ENCODE measurements at regions not wholly inside any gene's neighbourhood (a gene's known extent, or its start where the extent isn't known, plus 50 kb on each side); places are given as distances from the start of the nearest gene placed in this dataset.

DNA sequence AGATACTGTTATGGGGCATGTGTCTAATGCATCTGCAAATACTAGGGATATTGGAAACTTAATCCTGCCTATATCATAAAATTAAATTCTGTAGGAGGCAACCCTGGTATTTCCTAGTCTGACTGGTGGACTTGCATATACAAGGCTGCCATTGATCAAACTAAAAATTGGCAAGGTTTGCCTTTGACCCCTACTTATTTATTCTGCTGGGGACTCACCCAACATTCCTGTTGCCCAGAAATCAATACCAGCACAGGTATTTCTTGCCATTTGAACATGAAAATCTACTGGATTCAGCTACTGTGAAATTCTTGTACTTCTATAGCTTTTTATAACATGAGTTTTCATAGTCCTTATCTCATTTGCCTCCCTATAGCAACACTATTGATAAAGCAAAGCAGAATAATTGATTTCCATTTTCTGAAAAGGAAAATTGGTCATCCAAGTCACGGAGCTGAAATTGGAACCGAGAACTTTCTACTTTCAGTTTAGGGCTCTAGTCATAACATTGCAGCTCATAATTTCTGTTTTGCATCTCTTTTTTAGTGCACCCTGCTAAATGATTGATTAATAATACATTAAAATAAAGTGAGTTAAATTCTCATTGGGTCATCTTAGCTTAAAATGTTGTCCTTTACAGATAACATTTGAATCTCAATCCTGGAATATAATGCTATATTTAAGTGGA is 365.2 kb downstream of the MFSD1 start:
- no peak for DNase-seq (ENCODE audit: low read depth)

DNA sequence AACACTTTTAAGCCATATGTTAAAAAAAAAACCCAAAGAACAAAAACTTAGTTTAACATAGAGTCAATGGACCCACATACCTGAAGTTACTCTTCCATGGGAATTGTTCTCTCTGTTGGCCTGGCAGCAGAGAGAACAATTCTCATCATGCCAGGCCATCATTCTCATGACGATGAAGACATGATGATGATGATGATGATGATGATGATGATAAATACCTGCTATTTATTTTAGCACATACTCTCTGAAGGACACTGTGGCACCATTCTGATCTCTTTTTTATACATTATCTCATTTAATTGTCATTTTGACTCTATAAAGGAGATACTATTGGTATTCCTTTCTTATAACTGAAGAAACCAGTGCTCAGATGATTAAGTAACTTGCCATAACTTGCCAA is 366.9 kb downstream of the MFSD1 start:
- DNase-seq (ENCODE audit: low read depth): no peak

DNA sequence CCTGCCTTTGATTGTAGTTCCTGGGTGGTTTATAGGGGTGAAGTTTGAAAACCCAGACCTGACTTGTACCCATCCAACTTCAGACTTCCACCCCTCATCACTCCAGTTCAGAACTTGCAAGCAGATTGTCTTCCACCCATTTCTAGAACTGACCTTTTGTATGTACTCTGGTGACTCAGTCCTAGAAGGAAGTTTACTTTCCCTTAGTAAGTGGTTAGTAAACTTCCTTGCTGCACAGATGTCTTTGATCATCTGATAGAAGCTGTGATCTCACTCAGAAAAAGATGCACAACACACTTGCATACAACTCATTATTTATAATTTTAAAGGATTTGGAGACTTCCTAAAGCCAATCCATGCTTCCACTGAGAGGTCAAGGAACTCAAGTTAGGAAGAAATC is 368.0 kb downstream of the MFSD1 start:
- DNase-seq (ENCODE audit: low read depth): peak; percentile 49

DNA sequence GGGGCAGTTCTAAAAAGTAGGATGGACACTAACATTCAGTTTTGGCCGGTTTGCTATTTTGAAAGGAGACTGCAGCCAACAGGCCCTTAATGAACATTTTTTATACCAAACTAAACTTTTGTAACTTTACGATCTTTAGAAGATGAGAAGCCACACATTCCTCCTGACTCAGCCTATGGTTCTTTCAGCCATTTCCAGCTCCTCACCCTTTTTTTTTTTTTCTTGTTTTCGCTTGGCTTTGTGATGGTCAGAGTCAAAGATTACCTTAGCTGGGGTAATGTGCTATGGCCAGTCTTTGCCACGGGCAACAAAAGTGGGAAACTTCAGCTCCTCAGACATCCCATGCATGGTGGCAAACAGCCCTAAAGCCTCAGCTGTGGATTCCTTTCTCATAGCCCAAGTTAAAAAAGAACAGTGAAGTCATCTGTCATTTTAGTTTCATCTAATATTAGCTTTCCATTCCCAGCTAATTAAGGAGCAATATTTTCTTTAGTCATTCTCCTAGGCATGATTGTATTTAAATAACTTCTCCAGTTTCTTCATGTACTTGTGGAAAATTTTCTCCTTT is 368.7 kb downstream of the MFSD1 start:
- DNase-seq (ENCODE audit: low read depth): peak; percentile 90

DNA sequence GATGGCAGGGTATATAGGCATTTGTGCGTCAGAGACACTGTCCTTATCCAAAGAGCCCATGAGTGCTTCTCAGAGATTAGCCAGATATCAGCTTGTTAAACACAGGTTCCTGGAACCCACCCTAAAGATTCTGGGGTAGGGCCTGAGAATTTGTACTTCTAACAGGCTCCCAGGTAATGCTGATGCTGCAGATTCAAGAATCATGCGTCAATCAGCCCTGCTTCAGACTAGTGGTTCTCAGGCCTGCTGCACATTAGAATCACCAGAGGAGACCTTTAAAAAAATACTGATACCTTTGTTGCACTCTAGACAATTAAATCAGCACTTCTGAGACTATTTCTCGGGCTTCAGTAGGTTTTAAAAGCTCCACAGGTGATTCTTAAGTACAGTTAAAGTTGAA is 369.5 kb downstream of the MFSD1 start:
- DNase-seq (ENCODE audit: low read depth): no peak

DNA sequence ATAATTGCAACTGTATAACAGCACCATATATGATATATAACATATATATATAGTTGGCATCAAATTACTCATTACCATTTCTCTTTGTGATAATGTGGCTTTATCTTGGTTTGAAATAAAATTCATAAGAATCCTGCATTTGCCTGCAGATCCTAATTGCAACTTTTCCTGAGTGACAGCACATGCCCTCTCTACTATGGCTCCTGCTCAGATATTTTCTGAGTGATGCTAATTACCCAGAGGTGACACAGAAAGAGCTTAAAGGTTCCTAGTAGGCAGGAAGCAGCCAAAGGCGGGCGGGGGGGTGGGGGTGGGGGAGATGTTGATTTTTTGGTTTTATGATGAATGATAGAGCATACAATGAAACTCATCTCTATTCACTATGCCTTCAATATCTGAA is 370.6 kb downstream of the MFSD1 start:
- no peak for DNase-seq (ENCODE audit: low read depth)

DNA sequence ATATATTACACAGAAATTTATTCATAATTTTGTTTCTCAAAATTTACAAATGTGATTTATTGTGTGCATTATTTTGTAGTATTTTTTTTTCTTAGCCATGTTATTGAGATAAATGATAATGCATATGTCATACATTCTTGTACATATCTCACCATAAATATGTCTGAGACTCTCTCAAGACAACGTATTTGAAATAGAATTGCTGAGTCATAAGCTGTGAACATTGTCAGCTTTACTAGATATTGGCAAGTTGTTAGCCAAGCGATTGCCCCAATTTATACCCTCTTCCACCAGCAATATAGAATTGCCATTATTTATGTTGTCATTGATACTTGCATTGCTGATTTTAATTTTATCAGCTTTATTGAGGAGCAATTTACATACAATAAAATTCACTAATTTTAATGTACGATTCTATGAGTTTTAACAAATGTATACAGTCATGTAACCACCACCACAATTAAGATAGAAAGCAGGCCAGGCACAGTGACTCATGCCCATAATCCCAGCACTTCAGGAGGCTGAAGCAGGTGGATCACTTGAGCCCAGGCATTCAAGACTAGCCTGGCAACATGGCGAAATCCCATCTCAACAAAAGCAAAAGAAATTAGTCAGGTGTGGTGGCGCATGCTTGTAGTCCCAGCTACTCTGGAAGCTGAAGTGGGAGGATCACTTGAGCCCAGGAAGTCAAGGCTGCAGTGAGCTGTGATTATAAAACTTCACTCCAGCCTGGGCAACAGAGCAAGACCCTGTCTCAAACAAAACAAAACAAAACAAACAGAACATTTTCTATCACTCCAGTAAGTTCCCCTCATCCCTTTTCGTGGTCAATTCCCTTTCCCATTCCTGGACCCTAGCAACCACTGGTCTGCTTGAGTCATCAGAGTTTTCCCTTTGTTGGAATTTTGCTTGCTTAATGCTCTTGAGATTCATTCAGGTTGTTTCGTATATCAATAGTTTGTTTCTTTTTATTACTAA is 373.1 kb downstream of the MFSD1 start:
- peak; percentile 58 for DNase-seq (ENCODE audit: low read depth)

DNA sequence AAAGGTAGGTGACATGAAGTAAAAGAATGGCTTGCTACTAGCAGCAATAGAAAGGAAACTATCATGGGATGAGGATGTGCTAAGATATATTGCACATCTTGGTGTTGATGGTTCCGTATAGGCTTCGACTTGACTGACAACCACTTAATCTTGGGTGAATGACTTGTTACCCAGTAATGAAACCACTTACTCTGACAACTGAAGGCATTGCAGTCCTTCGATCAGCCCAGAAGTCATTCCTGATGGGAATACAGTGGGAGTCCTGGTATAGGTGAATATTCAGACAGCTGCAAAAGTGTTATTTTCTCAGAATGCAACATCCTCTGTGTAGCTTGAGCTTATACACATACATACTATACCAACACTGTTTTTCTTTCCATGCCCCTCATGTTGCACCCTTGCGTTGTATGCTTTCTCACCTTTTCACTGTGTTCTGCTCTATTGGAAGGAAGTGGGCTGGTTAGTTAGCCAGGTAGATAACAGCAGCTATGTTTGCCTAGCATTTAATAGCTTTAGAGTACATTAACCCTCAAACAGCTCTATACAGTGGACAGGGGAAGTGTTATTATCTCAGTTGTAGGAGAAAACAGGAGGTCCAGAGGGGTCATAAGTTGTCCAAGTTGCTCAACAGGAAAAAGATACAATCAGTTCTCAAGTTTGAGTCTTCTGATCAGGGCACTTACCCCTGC is 376.5 kb downstream of the MFSD1 start:
- no peak for DNase-seq (ENCODE audit: low read depth)

DNA sequence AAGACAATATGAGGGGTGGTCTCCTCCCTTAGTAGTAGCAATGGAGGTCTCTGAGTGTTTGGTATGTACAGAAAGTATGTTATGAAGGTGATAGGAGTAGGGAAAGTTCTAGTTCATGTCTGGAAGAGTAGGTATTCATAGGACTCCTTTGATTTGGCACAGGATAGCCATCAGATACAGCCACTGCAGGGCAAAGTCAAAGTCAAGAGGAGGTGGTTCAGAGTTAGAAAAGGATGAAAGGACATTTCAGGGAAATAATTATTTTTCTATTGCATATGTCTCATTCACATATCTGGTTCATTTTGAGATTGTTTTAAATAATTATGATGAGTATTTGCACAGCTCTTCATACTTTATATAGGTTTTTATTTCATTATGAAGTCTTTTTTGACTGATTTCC is 381.1 kb downstream of the MFSD1 start:
- no peak for DNase-seq (ENCODE audit: low read depth)

DNA sequence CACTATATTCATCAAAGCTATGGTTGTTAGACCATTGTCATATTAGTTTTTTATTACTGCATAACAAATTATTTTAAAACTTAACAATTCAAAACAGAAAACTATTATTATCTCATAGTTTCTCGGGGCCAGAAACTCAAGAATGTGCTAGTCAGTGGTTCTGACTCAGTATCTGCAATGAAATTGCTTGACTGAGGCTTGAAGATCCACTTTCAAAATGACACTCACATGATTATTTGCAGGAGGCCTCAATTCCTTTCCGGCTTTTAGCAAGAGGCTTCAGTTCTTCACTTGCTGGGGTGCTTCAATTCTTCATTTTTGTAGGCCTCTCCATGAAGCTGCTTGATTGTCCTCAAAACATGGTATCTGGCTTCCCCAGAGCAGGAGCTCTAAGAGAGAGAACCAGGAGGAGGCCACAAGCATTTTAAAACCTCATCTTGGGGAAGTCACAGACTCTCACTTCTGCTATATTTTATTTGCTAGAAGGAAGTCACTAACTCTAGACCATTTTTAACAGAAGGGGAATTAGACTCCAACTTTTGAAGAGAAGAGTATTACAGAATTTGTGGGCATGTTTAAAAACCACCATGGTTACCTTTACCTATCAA is 383.7 kb downstream of the MFSD1 start:
- no peak for DNase-seq (ENCODE audit: low read depth)

DNA sequence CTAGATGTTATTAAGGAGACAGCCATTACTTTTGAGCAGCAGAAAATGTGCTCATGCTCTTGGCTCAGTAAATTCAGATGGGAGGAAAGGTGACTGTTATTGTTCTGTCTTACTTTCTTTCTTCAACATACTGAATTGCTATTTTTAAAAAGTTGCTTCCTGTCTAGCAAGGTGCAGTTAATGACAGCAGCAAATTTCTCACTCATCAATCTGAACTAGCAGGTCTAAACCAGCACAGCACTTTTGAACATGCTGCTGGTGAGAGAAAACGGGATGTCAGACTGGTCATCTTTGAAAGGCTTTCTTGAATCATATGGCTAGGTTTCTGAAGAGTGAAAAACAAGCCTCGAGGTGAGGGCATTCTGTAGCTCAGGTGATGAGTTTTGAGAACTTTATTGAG is 384.7 kb downstream of the MFSD1 start:
- no peak for DNase-seq (ENCODE audit: low read depth)

DNA sequence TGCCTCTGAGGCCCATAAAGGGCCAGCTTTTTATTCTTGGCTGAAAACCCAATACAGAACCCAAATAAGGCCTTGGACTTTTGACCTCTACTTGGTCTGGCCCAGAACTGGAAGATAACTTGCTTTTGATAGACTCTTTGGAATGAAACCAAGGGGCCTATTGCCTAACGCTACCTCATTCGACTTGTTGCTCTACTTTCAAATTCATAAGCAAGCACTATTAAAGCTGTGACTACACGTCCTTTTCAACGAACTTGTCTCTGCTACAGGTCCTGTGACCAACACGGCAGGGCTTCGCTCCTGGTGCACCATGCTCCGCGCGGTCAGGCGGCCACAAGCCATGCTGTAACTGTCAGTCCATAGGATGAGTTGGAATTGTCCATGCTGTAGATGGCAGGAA is 385.4 kb downstream of the MFSD1 start:
- DNase-seq (ENCODE audit: low read depth): no peak

DNA sequence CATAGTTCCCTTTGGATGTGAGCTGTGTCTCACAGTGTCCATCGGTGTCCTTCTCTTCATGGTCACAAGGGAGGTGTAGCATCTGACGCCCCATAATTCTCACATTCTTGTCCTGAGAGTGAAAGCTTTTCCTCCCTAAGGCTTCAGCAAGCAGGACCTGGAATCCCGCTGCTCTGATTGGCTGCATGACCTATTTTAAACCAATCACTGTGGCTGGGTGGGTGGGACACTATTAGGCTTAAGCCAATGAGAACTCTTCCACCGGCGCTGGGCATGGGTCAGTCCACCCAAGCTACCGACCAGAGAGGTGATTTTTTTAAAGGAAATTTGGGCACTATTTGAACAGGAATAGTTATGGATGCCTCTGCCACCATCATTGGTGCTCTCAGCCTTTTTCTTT is 385.9 kb downstream of the MFSD1 start:
- no peak for DNase-seq (ENCODE audit: low read depth)

DNA sequence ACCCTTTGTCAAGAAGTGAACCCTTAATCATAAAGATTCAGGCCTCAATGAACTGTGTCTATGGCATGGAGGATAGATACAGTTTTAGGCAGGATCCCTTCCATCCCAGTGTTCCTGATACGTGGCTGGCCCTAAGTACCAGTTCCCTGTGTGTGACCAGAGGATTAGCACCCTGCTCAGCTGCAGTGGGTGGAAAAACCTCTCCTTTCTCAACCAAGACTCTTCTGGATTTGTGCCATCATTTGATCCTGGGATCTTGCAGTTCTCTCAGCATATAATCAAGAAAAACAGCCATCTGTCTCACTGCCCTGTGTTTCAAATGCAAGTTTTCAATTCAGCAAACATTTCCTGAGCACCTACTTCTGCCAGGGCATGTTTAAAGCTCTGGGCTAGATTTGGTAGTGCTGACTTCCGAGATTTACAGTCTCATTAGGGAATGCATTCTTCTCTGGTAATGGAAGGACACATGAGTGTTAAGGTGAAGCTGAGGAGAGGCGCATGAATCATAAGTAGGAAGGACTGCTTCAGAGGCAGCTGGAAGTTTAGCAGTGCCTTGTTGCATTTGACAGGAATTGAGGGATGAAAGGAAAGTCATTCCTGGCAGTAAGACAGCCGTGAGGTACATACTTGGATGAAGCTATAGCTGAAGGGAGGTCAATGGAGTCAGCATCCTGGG is 388.3 kb downstream of the MFSD1 start:
- DNase-seq (ENCODE audit: low read depth): peak; percentile 28

DNA sequence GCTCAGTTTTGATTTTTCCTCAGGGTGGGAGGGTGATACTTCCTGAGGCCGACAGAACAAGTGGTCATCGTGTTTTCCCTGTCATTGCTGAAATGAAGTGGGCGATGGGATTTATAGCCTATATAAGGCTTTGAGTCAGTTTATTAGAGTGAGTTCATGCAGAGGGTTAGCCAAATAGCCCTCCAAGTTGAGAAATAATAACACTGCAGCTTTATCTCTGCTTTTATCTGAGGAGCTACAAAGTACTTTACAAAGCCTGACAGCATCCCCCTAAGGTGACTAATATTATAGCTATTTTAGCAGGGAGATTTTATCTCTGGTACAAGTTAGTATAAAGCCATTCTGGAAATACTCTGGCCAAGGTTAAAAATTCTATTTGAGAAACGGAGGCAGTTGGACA is 389.6 kb downstream of the MFSD1 start:
- DNase-seq (ENCODE audit: low read depth): peak; percentile 11

DNA sequence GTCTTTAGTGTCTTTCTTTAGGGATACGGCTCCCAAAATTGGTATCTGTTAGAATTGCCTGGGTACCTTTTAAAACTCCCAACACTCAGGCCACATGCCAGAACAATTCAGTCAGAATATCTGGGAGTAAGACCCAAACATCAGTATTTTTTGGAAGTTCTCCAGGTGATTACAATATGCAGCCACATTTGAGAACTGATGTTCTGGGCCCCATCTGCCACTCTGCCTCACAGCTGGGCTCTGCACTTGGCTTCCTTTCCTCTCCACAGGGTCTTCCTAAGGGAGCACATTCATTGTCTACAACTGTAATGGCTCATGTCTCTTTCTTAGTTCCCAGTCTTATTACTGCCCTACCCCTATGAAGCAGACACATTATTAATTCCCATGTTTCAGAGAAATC is 394.5 kb downstream of the MFSD1 start:
- DNase-seq (ENCODE audit: low read depth): no peak

DNA sequence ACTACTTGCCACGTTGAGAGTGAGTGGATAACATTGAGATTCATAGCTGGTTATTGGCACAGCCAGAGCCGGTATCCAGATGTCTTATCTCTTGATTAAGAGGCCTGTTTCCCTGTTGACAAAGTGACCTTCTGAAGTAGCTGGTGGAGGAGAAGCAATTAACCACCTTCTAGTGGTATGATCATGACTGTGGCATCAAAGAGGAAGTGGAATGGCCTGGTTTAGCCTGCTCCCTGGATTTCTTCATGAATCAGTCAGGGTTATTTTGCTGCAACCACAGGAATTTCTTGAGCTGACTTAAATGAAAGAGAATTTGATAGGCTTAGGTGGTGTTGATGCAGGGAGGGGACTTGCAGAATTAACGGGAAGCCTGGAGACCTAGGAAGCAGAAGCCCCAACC is 398.3 kb downstream of the MFSD1 start:
- DNase-seq (ENCODE audit: low read depth): peak; percentile 85

DNA sequence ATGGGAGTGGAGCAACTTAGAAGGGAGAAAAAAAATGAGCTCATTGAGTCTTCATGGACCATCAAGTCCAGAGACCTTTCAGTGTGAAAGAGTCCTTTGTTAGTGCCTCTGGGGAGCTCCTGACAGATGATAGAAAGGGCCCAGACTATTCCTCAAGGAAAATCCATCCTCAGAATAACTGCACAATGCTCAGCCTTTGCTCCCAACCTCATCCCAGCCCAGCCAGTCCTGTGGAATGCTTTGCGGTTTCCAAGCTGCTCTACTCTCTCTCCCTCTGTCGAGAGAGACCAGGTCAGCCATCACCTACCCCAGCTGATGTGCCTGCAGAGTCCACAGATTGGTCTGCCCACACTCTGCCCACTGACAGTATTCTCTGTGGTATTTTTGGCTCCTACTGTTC is 406.2 kb downstream of the MFSD1 start:
- DNase-seq (ENCODE audit: low read depth): peak; percentile 9

DNA sequence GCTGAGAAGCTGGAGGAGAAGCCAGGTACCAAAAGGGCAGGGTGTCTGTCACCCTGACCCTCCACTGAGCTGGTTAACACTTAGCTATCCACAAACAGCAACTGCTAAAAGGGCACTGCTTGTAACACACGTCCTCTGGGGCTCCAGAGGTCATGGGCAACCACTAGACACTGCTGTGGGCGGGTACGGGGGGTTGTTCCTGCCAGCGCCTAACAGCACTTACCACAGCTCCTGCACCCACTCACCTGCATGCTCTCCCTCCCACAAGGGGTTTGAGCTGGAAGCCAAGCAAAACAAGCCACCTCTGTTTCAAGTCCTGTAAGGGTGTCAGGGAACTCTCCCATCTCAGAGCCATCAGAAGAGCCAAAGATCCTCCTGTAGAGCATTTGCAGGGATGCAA is 407.6 kb downstream of the MFSD1 start:
- no peak for DNase-seq (ENCODE audit: low read depth)

DNA sequence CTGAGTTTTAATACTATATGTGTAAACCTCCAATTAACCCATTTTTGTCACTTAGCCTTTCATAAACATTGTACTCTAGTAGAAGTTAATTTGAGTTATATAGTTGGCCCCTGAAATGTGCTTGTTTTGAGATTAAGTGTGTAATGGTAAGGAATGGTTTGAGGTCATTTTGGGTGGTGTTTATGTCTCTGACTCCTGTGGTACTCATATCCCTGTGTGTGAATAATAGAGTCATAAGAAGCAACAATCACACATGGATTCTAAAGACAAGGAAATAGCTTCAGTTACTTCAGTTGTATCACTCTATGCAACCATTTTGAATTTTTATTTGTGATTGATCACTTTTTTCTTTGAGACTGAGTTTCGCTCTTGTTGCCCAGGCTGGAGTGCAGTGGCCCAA is 408.5 kb downstream of the MFSD1 start:
- no peak for DNase-seq (ENCODE audit: low read depth)

DNA sequence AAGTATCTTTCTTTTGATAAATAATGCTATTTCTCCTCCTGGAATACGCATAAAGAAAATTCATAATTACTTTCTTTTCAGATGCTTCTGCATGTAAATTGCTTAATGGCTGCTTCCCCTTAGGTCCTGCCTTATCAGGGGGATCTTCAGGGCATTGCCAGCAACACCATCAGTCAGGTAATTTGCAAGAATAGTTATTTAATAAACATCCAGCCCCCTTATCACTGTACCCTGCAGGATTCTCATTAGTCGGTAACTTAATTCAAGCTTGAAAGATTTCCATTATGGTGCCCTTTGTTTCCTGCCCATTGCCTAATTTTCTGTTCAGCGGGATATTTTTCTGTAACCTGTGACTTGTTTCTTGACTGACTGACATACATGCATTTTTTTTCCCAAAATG is 414.5 kb downstream of the MFSD1 start:
- no peak for DNase-seq (ENCODE audit: low read depth)

Data from myocyte (in vitro differentiated cells).